GM12878 (cell line): ENCODE measurements at regions not wholly inside any gene's neighbourhood (a gene's known extent, or its start where the extent isn't known, plus 50 kb on each side); places are given as distances from the start of the nearest gene placed in this dataset.

ENCODE experiments used
- ATAC-seq: fragments of 200-7000 bp; cut with Tn5 transposase; 3 replicates; pipeline ENCODE4 v1.9.1; 2020; ENCODE audit warnings: mild to moderate bottlenecking, moderate library complexity
- BruUV-seq: library from RNA; stranded (reverse); fragments of 400-500 nt; replicated peaks from 2 replicates; lab custom pipeline; 2021; lab: Mats Ljungman, UMichigan
- CTCF ChIA-PET: fragments of 300-600 bp; sonication (Branson Sonifier 250); formaldehyde crosslinking; extraction: SDS; loops from one replicate; lab custom pipeline; 2021; ENCODE audit warnings: inconsistent platforms; lab: Yijun Ruan, JAX
- POLR2A ChIA-PET: fragments of 350-600 bp; formaldehyde crosslinking; extraction: SDS; loops from one replicate; lab custom pipeline; 2021; ENCODE audit warnings: inconsistent platforms; lab: Charles Lee
- RAD21 ChIA-PET: fragments of 300-600 bp; sonication (Branson Sonifier 250); formaldehyde crosslinking; loops from one replicate; lab custom pipeline; 2023; ENCODE audit warnings: antibody characterized with exemption; ENCODE audit not compliant: unreplicated experiment; lab: Charles Lee
- SMC1A ChIA-PET: fragments of 300-600 bp; sonication (Branson Sonifier 250); formaldehyde crosslinking; loops from one replicate; lab custom pipeline; 2023; ENCODE audit not compliant: unreplicated experiment, uncharacterized antibody; lab: Charles Lee
- DNase-seq: peaks from one replicate; pipeline ENCODE4 v3.0.0-alpha.2; 2011; ENCODE audit warnings: low read depth, low spot score
- FAIRE-seq: peaks from 3 replicates; lab custom pipeline; 2011; peaks lifted over from hg19 to GRCh38; lab: Jason Lieb, UNC
- H2AFZ ChIP-seq: 2 replicates; pipeline ENCODE4 v1.6.0; 2011; ENCODE audit warnings: low read depth, low read length, control low read depth; ENCODE audit not compliant: control insufficient read depth
- H3K27ac ChIP-seq: 2 replicates; pipeline ENCODE4 v1.5.1; 2011; ENCODE audit warnings: control low read depth; ENCODE audit not compliant: control insufficient read depth, insufficient read depth
- H3K27me3 ChIP-seq, 2 experiments: replicated peaks in 1 of 2; 2 replicates each; pipeline versions ENCODE4 v1.6.0 to v1.6.1; 2011; ENCODE audit warnings: low read length in 1 of 2; ENCODE audit not compliant: control insufficient read depth in 2 of 2, insufficient read depth in 2 of 2
- H3K36me3 ChIP-seq, 2 experiments: 2 replicates each; pipeline ENCODE4 v1.5.1; 2011; ENCODE audit warnings: low read length in 1 of 2; ENCODE audit not compliant: control insufficient read depth in 2 of 2, insufficient read depth in 2 of 2
- H3K4me1 ChIP-seq: 2 replicates; pipeline ENCODE4 v1.6.1; 2011; ENCODE audit warnings: mild to moderate bottlenecking, low read length, moderate library complexity, mixed read lengths; ENCODE audit not compliant: control insufficient read depth, insufficient read depth
- H3K4me2 ChIP-seq: 2 replicates; pipeline ENCODE4 v1.6.0; 2011; ENCODE audit warnings: control low read depth; ENCODE audit not compliant: control insufficient read depth, insufficient read depth
- H3K4me3 ChIP-seq: fragments of 200-600 bp; sonication (generic); 2 replicates; pipeline ENCODE4 v1.5.1; 2016
- H3K79me2 ChIP-seq: 2 replicates; pipeline ENCODE4 v1.6.0; 2011; ENCODE audit warnings: low read length; ENCODE audit not compliant: control insufficient read depth, insufficient read depth
- H3K9ac ChIP-seq: 2 replicates; pipeline ENCODE4 v1.8.0; 2011; ENCODE audit warnings: low read length, control low read depth, mixed read lengths; ENCODE audit not compliant: control insufficient read depth, insufficient read depth
- H3K9me3 ChIP-seq: replicated peaks from 3 replicates; pipeline ENCODE4 v1.5.1; 2011; ENCODE audit warnings: mild to moderate bottlenecking, low read length; ENCODE audit not compliant: control insufficient read depth, insufficient read depth
- H4K20me1 ChIP-seq: 2 replicates; pipeline ENCODE4 v1.6.0; 2011; ENCODE audit not compliant: control insufficient read depth, insufficient read depth
- BMI1 ChIP-seq: fragments of 450-650 bp; IDR thresholded peaks from 2 replicates; pipeline ENCODE4 v1.6.1; 2016; ENCODE audit warnings: mild to moderate bottlenecking, moderate library complexity, borderline replicate concordance
- BRCA1 ChIP-seq: IDR thresholded peaks from 2 replicates; pipeline ENCODE4 v1.6.1; 2011; ENCODE audit warnings: low read depth, low read length, improper control_type of control experiment
- CHD2 ChIP-seq: IDR thresholded peaks from 2 replicates; pipeline ENCODE4 v1.6.1; 2011; ENCODE audit warnings: low read depth, low read length, improper control_type of control experiment, borderline replicate concordance
- CHD4 ChIP-seq: fragments of 200-600 bp; sonication (generic); IDR thresholded peaks from 2 replicates; pipeline ENCODE4 v1.6.1; 2016; ENCODE audit warnings: mild to moderate bottlenecking
- EP300 ChIP-seq, 2 experiments: fragments of 150-350 bp in 1 of 2; IDR thresholded peaks; 2 replicates each; pipeline ENCODE4 v1.6.1; 2011 to 2012; ENCODE audit warnings: low read depth in 2 of 2, low read length in 2 of 2, borderline replicate concordance in 1 of 2, improper control_type of control experiment in 1 of 2, inconsistent platforms in 1 of 2; ENCODE audit not compliant: control insufficient read depth in 1 of 2
- GATAD2B ChIP-seq: fragments of 450-650 bp; conservative IDR thresholded peaks from 2 replicates; pipeline ENCODE4 v1.6.1; 2017; ENCODE audit warnings: low read depth, mild to moderate bottlenecking, moderate library complexity
- HDAC2 ChIP-seq: fragments of 200-600 bp; sonication (generic); IDR thresholded peaks from 2 replicates; pipeline ENCODE4 v1.6.1; 2017
- KDM1A ChIP-seq: fragments of 200-600 bp; sonication (generic); IDR thresholded peaks from 2 replicates; pipeline ENCODE4 v1.6.1; 2016; ENCODE audit warnings: borderline replicate concordance
- NFXL1 ChIP-seq: fragments of 450-650 bp; IDR thresholded peaks from 2 replicates; pipeline ENCODE4 v1.6.1; 2017; ENCODE audit warnings: antibody characterized with exemption, mild to moderate bottlenecking, borderline replicate concordance
- NR2F1 ChIP-seq: fragments of 450-650 bp; conservative IDR thresholded peaks from 2 replicates; pipeline ENCODE4 v1.6.1; 2017; ENCODE audit warnings: mild to moderate bottlenecking
- SMAD5 ChIP-seq: IDR thresholded peaks from 2 replicates; pipeline ENCODE4 v1.6.1; 2016; ENCODE audit warnings: antibody characterized with exemption, low read depth
- SREBF2 ChIP-seq: IDR thresholded peaks from 2 replicates; pipeline ENCODE4 v1.6.1; 2012; ENCODE audit warnings: mild to moderate bottlenecking, low read length
- SRF ChIP-seq, 2 experiments: IDR thresholded peaks; 2 replicates each; pipeline ENCODE4 v1.6.1; 2011; ENCODE audit warnings: low read depth in 2 of 2, low read length in 2 of 2, mild to moderate bottlenecking in 1 of 2, moderate library complexity in 1 of 2
- TCF3 ChIP-seq: IDR thresholded peaks from 2 replicates; pipeline ENCODE4 v1.6.1; 2012; ENCODE audit warnings: low read depth, mild to moderate bottlenecking, low read length, borderline replicate concordance; ENCODE audit not compliant: insufficient read depth
- ZNF207 ChIP-seq: fragments of 450-650 bp; IDR thresholded peaks from 2 replicates; pipeline ENCODE4 v1.6.1; 2014; ENCODE audit warnings: antibody characterized with exemption, mild to moderate bottlenecking, borderline replicate concordance
- ZNF274 ChIP-seq: IDR thresholded peaks from one replicate; pipeline ENCODE4 v1.8.0; 2011; ENCODE audit not compliant: insufficient read length, insufficient read depth
- ZNF622 ChIP-seq: fragments of 450-650 bp; IDR thresholded peaks from 2 replicates; pipeline ENCODE4 v1.6.1; 2017; ENCODE audit warnings: mild to moderate bottlenecking, inconsistent platforms
- WGBS: methylation state at CpG from one replicate; pipeline ENCODE4 v1.1.6; 2016; ENCODE audit warnings: low lambda C conversion rate; ENCODE audit not compliant: insufficient replicate concordance, insufficient coverage; ENCODE audit errors: missing lambda C conversion rate; 5-methylcytosine and 5-hydroxymethylcytosine counted together
- in situ Hi-C: fragments of 300-500 bp; cut with MboI; formaldehyde crosslinking; loops from 9 replicates; pipeline ENCODE4 v1.14.3; 2018; ENCODE audit warnings: mixed read lengths
- intact Hi-C: fragments of 100-400 bp; cut with micrococcal nuclease; formaldehyde crosslinking; loops from one replicate; pipeline ENCODE4 v1.14.2; 2022; ENCODE audit not compliant: unreplicated experiment
- TF ChIP-seq, protein P1 (sequence below): fragments of 450-650 bp; IDR thresholded peaks from 2 replicates; pipeline ENCODE4 v1.6.1; 2018; ENCODE audit warnings: mild to moderate bottlenecking, low read depth, moderate library complexity; ENCODE audit not compliant: partially characterized antibody
- TF ChIP-seq, protein P2 (sequence below): fragments of 450-650 bp; conservative IDR thresholded peaks from 2 replicates; pipeline ENCODE4 v1.6.1; 2017; ENCODE audit warnings: mild to moderate bottlenecking, moderate library complexity
- TF ChIP-seq, protein P3 (sequence below): IDR thresholded peaks from 2 replicates; pipeline ENCODE4 v1.6.1; 2011; ENCODE audit warnings: low read depth, low read length, improper control_type of control experiment, borderline replicate concordance

DNA sequence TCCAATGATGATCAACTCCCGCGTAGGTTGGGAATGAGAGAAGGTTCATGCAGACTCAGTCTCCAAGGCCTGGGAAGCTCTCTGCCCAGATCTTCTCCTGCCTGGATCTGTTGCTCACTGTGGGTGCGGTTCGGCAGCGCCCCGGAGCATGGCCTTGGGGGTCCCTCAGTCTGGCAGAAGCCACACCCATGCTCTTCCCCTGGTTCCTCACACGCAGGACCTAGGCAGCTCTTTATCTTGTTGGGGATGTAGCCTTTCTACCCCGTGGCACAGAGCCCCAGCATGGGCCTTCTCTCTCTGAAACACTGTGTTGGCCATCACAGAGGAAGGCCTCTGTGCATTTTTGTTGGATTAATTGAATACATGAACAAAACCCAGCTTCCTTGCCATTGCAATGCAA, 1461.6 kb downstream of the BRD1 start:
- 44% methylated on average over 7 of the region's 8 CpGs for WGBS
- ATAC-seq (no peak), DNase-seq (no peak), FAIRE-seq (no peak)
- RAD21 ChIA-PET, result no interaction called here
- in situ Hi-C loops (no loop called here), intact Hi-C loops (no loop called here)
- no TSS peak for BruUV-seq
- no peaks in the 10 kb centered on the region for H3K27me3 ChIP-seq
- no peak overlapping the region for H2AFZ ChIP-seq
- no peaks in the 10 kb centered on the region for H3K79me2 ChIP-seq
- no peak overlapping the region for H3K27ac ChIP-seq
- no peaks in the 10 kb centered on the region; the same call in 2 of the 3 replicates for H3K9me3 ChIP-seq
- H3K36me3 ChIP-seq, result no peaks in the 10 kb centered on the region
- H3K4me3 ChIP-seq, result no peak overlapping the region
- CTCF ChIA-PET, result no interaction called here
- POLR2A ChIA-PET, result no interaction called here
- no peak overlapping the region for H3K9ac ChIP-seq
- H3K4me1 ChIP-seq, result no peaks in the 10 kb centered on the region
- SMC1A ChIA-PET, result no interaction called here
- TF ChIP-seq ZNF274, result no peak
- TF ChIP-seq CHD2, result no peak
- no peak for TF ChIP-seq HDAC2
- no peak for TF ChIP-seq EP300 (IDR thresholded peaks at IDR 0.05; ENCODE audit: borderline replicate concordance in 1 of 2, control insufficient read depth in 1 of 2, low read depth in 2 of 2, low read length in 2 of 2)
- TF ChIP-seq SRF (IDR thresholded peaks at IDR 0.05; ENCODE audit: low read depth in 2 of 2, low read length in 2 of 2), result no peak
- no peak for TF ChIP-seq BRCA1
- TF ChIP-seq CHD4, result no peak
- TF ChIP-seq SMAD5, result no peak
- no peak for TF ChIP-seq NFXL1
- no peak for TF ChIP-seq TCF3
- no peak for TF ChIP-seq NR2F1
- TF ChIP-seq KDM1A, result no peak
- TF ChIP-seq, protein P1, sequence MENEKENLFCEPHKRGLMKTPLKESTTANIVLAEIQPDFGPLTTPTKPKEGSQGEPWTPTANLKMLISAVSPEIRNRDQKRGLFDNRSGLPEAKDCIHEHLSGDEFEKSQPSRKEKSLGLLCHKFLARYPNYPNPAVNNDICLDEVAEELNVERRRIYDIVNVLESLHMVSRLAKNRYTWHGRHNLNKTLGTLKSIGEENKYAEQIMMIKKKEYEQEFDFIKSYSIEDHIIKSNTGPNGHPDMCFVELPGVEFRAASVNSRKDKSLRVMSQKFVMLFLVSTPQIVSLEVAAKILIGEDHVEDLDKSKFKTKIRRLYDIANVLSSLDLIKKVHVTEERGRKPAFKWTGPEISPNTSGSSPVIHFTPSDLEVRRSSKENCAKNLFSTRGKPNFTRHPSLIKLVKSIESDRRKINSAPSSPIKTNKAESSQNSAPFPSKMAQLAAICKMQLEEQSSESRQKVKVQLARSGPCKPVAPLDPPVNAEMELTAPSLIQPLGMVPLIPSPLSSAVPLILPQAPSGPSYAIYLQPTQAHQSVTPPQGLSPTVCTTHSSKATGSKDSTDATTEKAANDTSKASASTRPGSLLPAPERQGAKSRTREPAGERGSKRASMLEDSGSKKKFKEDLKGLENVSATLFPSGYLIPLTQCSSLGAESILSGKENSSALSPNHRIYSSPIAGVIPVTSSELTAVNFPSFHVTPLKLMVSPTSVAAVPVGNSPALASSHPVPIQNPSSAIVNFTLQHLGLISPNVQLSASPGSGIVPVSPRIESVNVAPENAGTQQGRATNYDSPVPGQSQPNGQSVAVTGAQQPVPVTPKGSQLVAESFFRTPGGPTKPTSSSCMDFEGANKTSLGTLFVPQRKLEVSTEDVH, result no peak
- TF ChIP-seq, protein P2, sequence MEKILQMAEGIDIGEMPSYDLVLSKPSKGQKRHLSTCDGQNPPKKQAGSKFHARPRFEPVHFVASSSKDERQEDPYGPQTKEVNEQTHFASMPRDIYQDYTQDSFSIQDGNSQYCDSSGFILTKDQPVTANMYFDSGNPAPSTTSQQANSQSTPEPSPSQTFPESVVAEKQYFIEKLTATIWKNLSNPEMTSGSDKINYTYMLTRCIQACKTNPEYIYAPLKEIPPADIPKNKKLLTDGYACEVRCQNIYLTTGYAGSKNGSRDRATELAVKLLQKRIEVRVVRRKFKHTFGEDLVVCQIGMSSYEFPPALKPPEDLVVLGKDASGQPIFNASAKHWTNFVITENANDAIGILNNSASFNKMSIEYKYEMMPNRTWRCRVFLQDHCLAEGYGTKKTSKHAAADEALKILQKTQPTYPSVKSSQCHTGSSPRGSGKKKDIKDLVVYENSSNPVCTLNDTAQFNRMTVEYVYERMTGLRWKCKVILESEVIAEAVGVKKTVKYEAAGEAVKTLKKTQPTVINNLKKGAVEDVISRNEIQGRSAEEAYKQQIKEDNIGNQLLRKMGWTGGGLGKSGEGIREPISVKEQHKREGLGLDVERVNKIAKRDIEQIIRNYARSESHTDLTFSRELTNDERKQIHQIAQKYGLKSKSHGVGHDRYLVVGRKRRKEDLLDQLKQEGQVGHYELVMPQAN, result no peak
- TF ChIP-seq SREBF2, result no peak
- no peak for TF ChIP-seq BMI1
- TF ChIP-seq ZNF207, result no peak
- TF ChIP-seq, protein P3, sequence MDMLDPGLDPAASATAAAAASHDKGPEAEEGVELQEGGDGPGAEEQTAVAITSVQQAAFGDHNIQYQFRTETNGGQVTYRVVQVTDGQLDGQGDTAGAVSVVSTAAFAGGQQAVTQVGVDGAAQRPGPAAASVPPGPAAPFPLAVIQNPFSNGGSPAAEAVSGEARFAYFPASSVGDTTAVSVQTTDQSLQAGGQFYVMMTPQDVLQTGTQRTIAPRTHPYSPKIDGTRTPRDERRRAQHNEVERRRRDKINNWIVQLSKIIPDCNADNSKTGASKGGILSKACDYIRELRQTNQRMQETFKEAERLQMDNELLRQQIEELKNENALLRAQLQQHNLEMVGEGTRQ, result no peak
- no peak for TF ChIP-seq GATAD2B
- no peak for TF ChIP-seq ZNF622
- no peaks in the 10 kb centered on the region for H4K20me1 ChIP-seq
- H3K4me2 ChIP-seq, result no peak overlapping the region
